Testis (tissue), 2 donors: ENCODE measurements at regions not wholly inside any gene's neighbourhood (a gene's known extent, or its start where the extent isn't known, plus 50 kb on each side); places are given as distances from the start of the nearest gene placed in this dataset.

Experiments used
- POLR2A ChIP-seq: fragments of 450-650 bp; IDR thresholded peaks from one replicate; pipeline ENCODE4 v1.6.1; 2017; ENCODE audit warnings: antibody characterized with exemption, mild to moderate bottlenecking, moderate library complexity
- TF ChIP-seq, protein P1 (sequence below), 3 experiments: fragments of 450-650 bp in 2 of 3; fragments of 200-600 bp in 1 of 3; sonication (generic) in 1 of 3; IDR thresholded peaks; one replicate each; pipeline ENCODE4 v1.5.1; 2016 to 2019; ENCODE audit warnings: antibody characterized with exemption in 3 of 3, mild to moderate bottlenecking in 2 of 3, moderate library complexity in 1 of 3

DNA sequence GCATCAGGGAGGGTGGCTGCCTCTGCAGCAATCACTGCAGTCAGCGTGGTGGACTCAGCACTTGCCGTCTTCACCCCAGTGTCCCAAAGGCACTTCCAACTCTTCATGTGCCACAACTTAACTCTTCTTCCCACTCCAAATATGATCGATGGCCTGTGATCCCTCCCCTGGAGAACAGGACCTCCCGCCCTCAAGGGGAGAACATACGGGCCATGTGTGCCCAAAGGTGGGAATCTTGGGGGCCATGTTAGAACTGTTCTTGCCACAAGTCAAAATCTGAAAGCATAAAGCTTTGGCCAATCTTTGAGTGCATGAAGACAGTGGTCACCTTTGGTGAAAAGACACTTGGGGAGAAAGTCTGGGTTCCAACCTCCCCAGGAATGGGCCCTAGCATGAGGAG lies 368.5 kb upstream of the MGMT start:
- no peak for TF ChIP-seq POLR2A
- TF ChIP-seq, protein P1, sequence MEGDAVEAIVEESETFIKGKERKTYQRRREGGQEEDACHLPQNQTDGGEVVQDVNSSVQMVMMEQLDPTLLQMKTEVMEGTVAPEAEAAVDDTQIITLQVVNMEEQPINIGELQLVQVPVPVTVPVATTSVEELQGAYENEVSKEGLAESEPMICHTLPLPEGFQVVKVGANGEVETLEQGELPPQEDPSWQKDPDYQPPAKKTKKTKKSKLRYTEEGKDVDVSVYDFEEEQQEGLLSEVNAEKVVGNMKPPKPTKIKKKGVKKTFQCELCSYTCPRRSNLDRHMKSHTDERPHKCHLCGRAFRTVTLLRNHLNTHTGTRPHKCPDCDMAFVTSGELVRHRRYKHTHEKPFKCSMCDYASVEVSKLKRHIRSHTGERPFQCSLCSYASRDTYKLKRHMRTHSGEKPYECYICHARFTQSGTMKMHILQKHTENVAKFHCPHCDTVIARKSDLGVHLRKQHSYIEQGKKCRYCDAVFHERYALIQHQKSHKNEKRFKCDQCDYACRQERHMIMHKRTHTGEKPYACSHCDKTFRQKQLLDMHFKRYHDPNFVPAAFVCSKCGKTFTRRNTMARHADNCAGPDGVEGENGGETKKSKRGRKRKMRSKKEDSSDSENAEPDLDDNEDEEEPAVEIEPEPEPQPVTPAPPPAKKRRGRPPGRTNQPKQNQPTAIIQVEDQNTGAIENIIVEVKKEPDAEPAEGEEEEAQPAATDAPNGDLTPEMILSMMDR (IDR thresholded peaks at IDR 0.05): no peak
